Neural cell (in vitro differentiated cells): ENCODE measurements at regions not wholly inside any gene's neighbourhood (a gene's known extent, or its start where the extent isn't known, plus 50 kb on each side); places are given as distances from the start of the nearest gene placed in this dataset.
"Not testable (repeated sequence)": the region's sequence is repeated elsewhere in the genome, so short reads cannot be mapped to it uniquely, and the experiment has no call there.

Experiments
- H2AFZ ChIP-seq: fragments of 200-600, 300-800 bp; sonication (generic), shearing (Covaris generic); 2 replicates; pipeline ENCODE4 v1.6.0; 2014; ENCODE audit warnings: low read depth, mild to moderate bottlenecking, antibody characterized with exemption, low read length, moderate library complexity
- H3F3A ChIP-seq: fragments of 200-600 bp; shearing (Covaris generic); 2 replicates; pipeline ENCODE4 v1.6.1; 2016; ENCODE audit warnings: mild to moderate bottlenecking, moderate library complexity, mixed read lengths, antibody characterized with exemption, low read length; ENCODE audit not compliant: insufficient read depth, poor library complexity, severe bottlenecking
- H3K27ac ChIP-seq: fragments of 200-600, 300-800 bp; sonication (generic), shearing (Covaris generic); 2 replicates; pipeline ENCODE4 v1.5.1; 2014; ENCODE audit warnings: mild to moderate bottlenecking, low read length, moderate library complexity
- H3K27me3 ChIP-seq: fragments of 300-800, 200-600 bp; sonication (generic), shearing (Covaris generic); 2 replicates; pipeline ENCODE4 v1.6.0; 2014; ENCODE audit warnings: mild to moderate bottlenecking, low read depth, low read length, moderate library complexity; ENCODE audit not compliant: insufficient read depth
- H3K36me3 ChIP-seq: fragments of 300-800, 200-600 bp; sonication (generic), shearing (Covaris generic); 2 replicates; pipeline ENCODE4 v1.5.1; 2014; ENCODE audit warnings: mild to moderate bottlenecking, antibody characterized with exemption, low read length, moderate library complexity; ENCODE audit not compliant: insufficient read depth
- H3K4me2 ChIP-seq: fragments of 300-800, 200-600 bp; sonication (generic), shearing (Covaris generic); 2 replicates; pipeline ENCODE4 v1.6.0; 2014; ENCODE audit warnings: mild to moderate bottlenecking, low read length
- H3K4me3 ChIP-seq: fragments of 300-800, 200-600 bp; sonication (generic), shearing (Covaris generic); 2 replicates; pipeline ENCODE4 v1.5.1; 2014; ENCODE audit warnings: mild to moderate bottlenecking, low read length, moderate library complexity
- H3K79me2 ChIP-seq: fragments of 200-600 bp; shearing (Covaris generic); replicated peaks from 2 replicates; pipeline ENCODE4 v1.6.0; 2014; ENCODE audit warnings: mild to moderate bottlenecking, low read length, moderate library complexity; ENCODE audit not compliant: insufficient read depth
- H3K9ac ChIP-seq: fragments of 300-800, 200-600 bp; sonication (generic), shearing (Covaris generic); 2 replicates; pipeline ENCODE4 v1.6.1; 2016; ENCODE audit warnings: mild to moderate bottlenecking, low read length, mixed read lengths
- H3K9me2 ChIP-seq: fragments of 200-600 bp; shearing (Covaris generic); 2 replicates; pipeline ENCODE4 v1.6.1; 2016; ENCODE audit warnings: mild to moderate bottlenecking, low read length, mixed read lengths; ENCODE audit not compliant: insufficient read depth
- H3K9me3 ChIP-seq: fragments of 200-600, 300-800 bp; sonication (generic), shearing (Covaris generic); 2 replicates; pipeline ENCODE4 v1.6.1; 2016; ENCODE audit warnings: mild to moderate bottlenecking, mixed run types, low read length, moderate library complexity, mixed read lengths
- H4K20me1 ChIP-seq: fragments of 200-600 bp; shearing (Covaris generic); 2 replicates; pipeline ENCODE4 v1.6.1; 2016; ENCODE audit warnings: mild to moderate bottlenecking, mixed run types; ENCODE audit not compliant: insufficient read depth
- small RNA-seq, 3 experiments: library from RNA; depleted of rRNA; stranded (forward); fragments of <200 nt; gene quantifications; one replicate each; pipeline ENCODE3, GENCODE V24; 2012

GRCh38 chr2:5628484-5628883, 63.7 kb upstream of the SOX11 start:
- H3K4me3 ChIP-seq, H4K20me1 ChIP-seq, H3K79me2 ChIP-seq, H3K9ac ChIP-seq, H3K9me3 ChIP-seq, H3K36me3 ChIP-seq, H3F3A ChIP-seq, H2AFZ ChIP-seq, H3K4me2 ChIP-seq, H3K27me3 ChIP-seq, H3K9me2 ChIP-seq, H3K27ac ChIP-seq: not testable (repeated sequence)

- H4K20me1 ChIP-seq, H3K9ac ChIP-seq, H3K9me2 ChIP-seq, H3K4me2 ChIP-seq, H3K9me3 ChIP-seq, H3K4me3 ChIP-seq, H3K79me2 ChIP-seq, H3K36me3 ChIP-seq, H3K27ac ChIP-seq, H3K27me3 ChIP-seq, H2AFZ ChIP-seq, H3F3A ChIP-seq: not testable (repeated sequence)
Measured at GRCh38 chr2:5629510-5629909, 62.7 kb upstream of the SOX11 start.

GRCh38 chr2:5637051-5637450, 55.1 kb upstream of the SOX11 start:
- not testable (repeated sequence) for H2AFZ ChIP-seq, H3K4me2 ChIP-seq, H4K20me1 ChIP-seq, H3K36me3 ChIP-seq, H3K9me3 ChIP-seq, H3K27ac ChIP-seq, H3K9me2 ChIP-seq, H3K79me2 ChIP-seq, H3K27me3 ChIP-seq, H3K4me3 ChIP-seq, H3K9ac ChIP-seq, H3F3A ChIP-seq

Small RNA genes in the stretch of these regions (small RNA-seq; reads per million reads assigned to genes)
- gene RF00322 (0 reads per million in 3 experiments), gene RNU6-649P (0 to 0.16 (median 0) reads per million in 3 experiments)
